ENCODE measurements at regions not wholly inside any gene's neighbourhood (a gene's known extent, or its start where the extent isn't known, plus 50 kb on each side); places are given as distances from the start of the nearest gene placed in this dataset.

DNA sequence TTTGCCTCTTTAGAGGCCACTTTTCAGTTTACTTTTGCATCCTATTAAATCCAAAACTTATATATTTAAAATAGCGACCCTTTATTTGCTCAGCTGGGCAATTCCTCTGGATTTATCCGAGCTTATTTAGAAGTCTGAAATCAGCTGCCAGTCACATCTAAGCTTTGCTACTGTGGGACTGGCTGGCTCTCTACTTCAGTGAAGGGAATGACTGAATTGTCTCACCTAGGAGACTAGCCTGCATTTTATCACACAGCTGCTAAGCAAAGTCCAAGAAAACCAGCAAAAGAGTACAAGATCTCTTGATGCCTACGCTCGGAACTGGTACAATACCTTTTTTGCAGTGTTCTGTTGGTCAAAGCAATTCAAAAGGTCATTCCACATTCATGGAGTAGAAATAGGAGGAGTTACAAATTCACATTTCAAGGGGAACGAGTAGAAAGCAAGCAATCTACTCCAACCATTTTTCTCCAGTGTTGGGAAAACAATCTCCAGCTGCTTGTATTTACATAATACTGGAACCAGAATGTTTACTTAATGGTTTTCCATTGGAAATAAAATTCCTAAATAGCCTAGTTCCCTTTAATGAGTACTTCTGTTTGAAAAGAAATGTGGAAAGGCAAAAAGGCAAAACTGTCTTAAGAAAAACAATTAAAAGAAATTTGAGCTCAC, 160.2 kb downstream of the MAGEB5 start:
- TF ChIP-seq EP300 (IDR thresholded peaks at IDR 0.05; ENCODE audit: borderline replicate concordance in 1 of 2, control insufficient read depth in 1 of 2, low read depth in 2 of 2, low read length in 2 of 2) (no peak), SPI1 (IDR thresholded peaks at IDR 0.05; ENCODE audit: borderline replicate concordance, insufficient read depth, low read depth, low read length) (no peak), TCF12 (IDR thresholded peaks at IDR 0.05; ENCODE audit: low read depth, low read length) (no peak), RAD21 (IDR thresholded peaks at IDR 0.05; ENCODE audit: insufficient read depth, low read depth, low read length) (no peak), TAF1 (IDR thresholded peaks at IDR 0.05; ENCODE audit: borderline replicate concordance, low read depth, low read length) (no peak), NFXL1 (IDR thresholded peaks at IDR 0.05; ENCODE audit: borderline replicate concordance) (no peak), ZNF207 (IDR thresholded peaks at IDR 0.05; ENCODE audit: borderline replicate concordance) (no peak), CREM (IDR thresholded peaks at IDR 0.05; ENCODE audit: low read depth) (no peak)
- TF ChIP-seq, protein P1, sequence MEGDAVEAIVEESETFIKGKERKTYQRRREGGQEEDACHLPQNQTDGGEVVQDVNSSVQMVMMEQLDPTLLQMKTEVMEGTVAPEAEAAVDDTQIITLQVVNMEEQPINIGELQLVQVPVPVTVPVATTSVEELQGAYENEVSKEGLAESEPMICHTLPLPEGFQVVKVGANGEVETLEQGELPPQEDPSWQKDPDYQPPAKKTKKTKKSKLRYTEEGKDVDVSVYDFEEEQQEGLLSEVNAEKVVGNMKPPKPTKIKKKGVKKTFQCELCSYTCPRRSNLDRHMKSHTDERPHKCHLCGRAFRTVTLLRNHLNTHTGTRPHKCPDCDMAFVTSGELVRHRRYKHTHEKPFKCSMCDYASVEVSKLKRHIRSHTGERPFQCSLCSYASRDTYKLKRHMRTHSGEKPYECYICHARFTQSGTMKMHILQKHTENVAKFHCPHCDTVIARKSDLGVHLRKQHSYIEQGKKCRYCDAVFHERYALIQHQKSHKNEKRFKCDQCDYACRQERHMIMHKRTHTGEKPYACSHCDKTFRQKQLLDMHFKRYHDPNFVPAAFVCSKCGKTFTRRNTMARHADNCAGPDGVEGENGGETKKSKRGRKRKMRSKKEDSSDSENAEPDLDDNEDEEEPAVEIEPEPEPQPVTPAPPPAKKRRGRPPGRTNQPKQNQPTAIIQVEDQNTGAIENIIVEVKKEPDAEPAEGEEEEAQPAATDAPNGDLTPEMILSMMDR (IDR thresholded peaks at IDR 0.05 in 2 of 3, conservative IDR thresholded peaks at IDR 0.05 in 1 of 3; ENCODE audit: control insufficient read depth in 2 of 3, extremely low read depth in 1 of 3, insufficient read depth in 1 of 3, low read depth in 3 of 3, low read length in 3 of 3): no peak
- TF ChIP-seq, protein P2, sequence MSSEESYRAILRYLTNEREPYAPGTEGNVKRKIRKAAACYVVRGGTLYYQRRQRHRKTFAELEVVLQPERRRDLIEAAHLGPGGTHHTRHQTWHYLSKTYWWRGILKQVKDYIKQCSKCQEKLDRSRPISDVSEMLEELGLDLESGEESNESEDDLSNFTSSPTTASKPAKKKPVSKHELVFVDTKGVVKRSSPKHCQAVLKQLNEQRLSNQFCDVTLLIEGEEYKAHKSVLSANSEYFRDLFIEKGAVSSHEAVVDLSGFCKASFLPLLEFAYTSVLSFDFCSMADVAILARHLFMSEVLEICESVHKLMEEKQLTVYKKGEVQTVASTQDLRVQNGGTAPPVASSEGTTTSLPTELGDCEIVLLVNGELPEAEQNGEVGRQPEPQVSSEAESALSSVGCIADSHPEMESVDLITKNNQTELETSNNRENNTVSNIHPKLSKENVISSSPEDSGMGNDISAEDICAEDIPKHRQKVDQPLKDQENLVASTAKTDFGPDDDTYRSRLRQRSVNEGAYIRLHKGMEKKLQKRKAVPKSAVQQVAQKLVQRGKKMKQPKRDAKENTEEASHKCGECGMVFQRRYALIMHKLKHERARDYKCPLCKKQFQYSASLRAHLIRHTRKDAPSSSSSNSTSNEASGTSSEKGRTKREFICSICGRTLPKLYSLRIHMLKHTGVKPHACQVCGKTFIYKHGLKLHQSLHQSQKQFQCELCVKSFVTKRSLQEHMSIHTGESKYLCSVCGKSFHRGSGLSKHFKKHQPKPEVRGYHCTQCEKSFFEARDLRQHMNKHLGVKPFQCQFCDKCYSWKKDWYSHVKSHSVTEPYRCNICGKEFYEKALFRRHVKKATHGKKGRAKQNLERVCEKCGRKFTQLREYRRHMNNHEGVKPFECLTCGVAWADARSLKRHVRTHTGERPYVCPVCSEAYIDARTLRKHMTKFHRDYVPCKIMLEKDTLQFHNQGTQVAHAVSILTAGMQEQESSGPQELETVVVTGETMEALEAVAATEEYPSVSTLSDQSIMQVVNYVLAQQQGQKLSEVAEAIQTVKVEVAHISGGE (CRISPR knock-in tag; IDR thresholded peaks at IDR 0.05): no peak

Data from GM12878 (cell line).